HL-60 (cell line): ENCODE measurements at regions not wholly inside any gene's neighbourhood (a gene's known extent, or its start where the extent isn't known, plus 50 kb on each side); places are given as distances from the start of the nearest gene placed in this dataset.

Experiments used
- DNase-seq, 2 experiments: peaks; one replicate each; pipeline ENCODE4 v3.0.0-alpha.2; 2010 to 2020; ENCODE audit warnings: low read depth in 1 of 2, low spot score in 1 of 2
- H3K27ac ChIP-seq: fragments of 250-450 bp; sonication (Bioruptor Pico); replicated peaks from 2 replicates; pipeline ENCODE4 v1.5.1; 2020; ENCODE audit warnings: mild to moderate bottlenecking, moderate library complexity
- H3K27me3 ChIP-seq: fragments of 250-450 bp; sonication (Bioruptor Pico); 2 replicates; pipeline ENCODE4 v1.5.1; 2021; ENCODE audit warnings: mild to moderate bottlenecking, moderate library complexity; ENCODE audit not compliant: insufficient read depth, poor library complexity, severe bottlenecking
- H3K4me3 ChIP-seq: replicated peaks from 2 replicates; pipeline ENCODE4 v1.5.1; 2011; ENCODE audit warnings: mild to moderate bottlenecking, control low read depth, low read length; ENCODE audit not compliant: insufficient read depth
- GABPA ChIP-seq: IDR thresholded peaks from 2 replicates; pipeline ENCODE4 v1.6.1; 2012; ENCODE audit warnings: low read depth
- POLR2AphosphoS5 ChIP-seq: IDR thresholded peaks from 2 replicates; pipeline ENCODE4 v1.6.1; 2012; ENCODE audit warnings: low read depth
- SPI1 ChIP-seq: IDR thresholded peaks from 2 replicates; pipeline ENCODE4 v1.6.1; 2012; ENCODE audit warnings: low read depth, mild to moderate bottlenecking, borderline replicate concordance
- TF ChIP-seq, protein P1 (sequence below): IDR thresholded peaks from one replicate; pipeline ENCODE4 v1.5.1; 2011; ENCODE audit warnings: low read length, control low read depth, inconsistent platforms; ENCODE audit not compliant: insufficient read depth
- TF ChIP-seq, protein P2 (sequence below): IDR thresholded peaks from 2 replicates; pipeline ENCODE4 v1.6.1; 2012; ENCODE audit warnings: low read depth; ENCODE audit not compliant: insufficient replicate concordance

DNA sequence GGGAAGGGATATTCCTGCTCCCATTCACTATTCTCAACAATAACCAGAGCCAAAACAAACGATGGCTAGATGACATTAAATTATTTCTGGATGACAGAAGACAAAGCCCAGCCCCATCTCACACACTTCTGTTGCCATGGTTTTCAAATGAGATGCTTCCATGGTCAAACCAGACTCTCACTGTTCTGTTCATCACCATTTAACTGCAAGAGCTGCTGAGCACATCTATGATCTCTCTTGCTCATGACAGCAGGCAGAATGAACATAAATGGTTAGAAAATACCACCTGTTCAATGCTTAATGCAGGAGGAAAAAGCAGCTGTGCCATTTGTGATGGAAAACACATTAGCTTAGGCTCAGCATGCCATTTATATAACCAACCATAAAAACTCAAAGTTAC is 758.6 kb upstream of the ZWINT start:
- DNase-seq, result no peak
- TF ChIP-seq, protein P1, sequence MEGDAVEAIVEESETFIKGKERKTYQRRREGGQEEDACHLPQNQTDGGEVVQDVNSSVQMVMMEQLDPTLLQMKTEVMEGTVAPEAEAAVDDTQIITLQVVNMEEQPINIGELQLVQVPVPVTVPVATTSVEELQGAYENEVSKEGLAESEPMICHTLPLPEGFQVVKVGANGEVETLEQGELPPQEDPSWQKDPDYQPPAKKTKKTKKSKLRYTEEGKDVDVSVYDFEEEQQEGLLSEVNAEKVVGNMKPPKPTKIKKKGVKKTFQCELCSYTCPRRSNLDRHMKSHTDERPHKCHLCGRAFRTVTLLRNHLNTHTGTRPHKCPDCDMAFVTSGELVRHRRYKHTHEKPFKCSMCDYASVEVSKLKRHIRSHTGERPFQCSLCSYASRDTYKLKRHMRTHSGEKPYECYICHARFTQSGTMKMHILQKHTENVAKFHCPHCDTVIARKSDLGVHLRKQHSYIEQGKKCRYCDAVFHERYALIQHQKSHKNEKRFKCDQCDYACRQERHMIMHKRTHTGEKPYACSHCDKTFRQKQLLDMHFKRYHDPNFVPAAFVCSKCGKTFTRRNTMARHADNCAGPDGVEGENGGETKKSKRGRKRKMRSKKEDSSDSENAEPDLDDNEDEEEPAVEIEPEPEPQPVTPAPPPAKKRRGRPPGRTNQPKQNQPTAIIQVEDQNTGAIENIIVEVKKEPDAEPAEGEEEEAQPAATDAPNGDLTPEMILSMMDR, result no peak
- TF ChIP-seq SPI1 (no peak), GABPA (no peak), POLR2AphosphoS5 (no peak)
- TF ChIP-seq, protein P2, sequence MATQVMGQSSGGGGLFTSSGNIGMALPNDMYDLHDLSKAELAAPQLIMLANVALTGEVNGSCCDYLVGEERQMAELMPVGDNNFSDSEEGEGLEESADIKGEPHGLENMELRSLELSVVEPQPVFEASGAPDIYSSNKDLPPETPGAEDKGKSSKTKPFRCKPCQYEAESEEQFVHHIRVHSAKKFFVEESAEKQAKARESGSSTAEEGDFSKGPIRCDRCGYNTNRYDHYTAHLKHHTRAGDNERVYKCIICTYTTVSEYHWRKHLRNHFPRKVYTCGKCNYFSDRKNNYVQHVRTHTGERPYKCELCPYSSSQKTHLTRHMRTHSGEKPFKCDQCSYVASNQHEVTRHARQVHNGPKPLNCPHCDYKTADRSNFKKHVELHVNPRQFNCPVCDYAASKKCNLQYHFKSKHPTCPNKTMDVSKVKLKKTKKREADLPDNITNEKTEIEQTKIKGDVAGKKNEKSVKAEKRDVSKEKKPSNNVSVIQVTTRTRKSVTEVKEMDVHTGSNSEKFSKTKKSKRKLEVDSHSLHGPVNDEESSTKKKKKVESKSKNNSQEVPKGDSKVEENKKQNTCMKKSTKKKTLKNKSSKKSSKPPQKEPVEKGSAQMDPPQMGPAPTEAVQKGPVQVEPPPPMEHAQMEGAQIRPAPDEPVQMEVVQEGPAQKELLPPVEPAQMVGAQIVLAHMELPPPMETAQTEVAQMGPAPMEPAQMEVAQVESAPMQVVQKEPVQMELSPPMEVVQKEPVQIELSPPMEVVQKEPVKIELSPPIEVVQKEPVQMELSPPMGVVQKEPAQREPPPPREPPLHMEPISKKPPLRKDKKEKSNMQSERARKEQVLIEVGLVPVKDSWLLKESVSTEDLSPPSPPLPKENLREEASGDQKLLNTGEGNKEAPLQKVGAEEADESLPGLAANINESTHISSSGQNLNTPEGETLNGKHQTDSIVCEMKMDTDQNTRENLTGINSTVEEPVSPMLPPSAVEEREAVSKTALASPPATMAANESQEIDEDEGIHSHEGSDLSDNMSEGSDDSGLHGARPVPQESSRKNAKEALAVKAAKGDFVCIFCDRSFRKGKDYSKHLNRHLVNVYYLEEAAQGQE, result no peak
- Histone ChIP-seq H3K27me3 (no peaks in the 10 kb centered on the region), H3K4me3 (no peak overlapping the region), H3K27ac (no peak overlapping the region)

DNA sequence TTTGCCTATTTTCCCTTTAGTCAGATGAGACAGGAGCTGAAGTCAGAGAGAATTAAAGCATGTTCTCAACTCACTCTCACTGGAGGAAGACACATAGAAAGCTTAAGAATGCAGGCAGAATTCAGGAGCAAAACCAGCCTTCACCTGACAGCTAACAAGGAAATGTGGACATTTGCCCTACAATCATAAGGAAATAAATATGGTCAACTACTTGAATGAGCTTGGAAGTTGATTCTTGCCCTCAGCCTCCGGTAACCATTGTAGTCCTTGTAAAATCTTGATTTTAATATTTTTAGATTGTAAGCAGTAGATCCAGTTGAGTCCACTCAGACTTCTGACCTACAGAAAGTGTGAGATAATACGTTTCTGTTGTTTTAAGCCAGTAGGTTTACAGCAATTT is 752.5 kb upstream of the ZWINT start:
- H3K27me3 ChIP-seq, result no peaks in the 10 kb centered on the region
- TF ChIP-seq GABPA, result no peak
- no peak for DNase-seq
- H3K4me3 ChIP-seq, result no peak overlapping the region
- no peak overlapping the region for H3K27ac ChIP-seq

DNA sequence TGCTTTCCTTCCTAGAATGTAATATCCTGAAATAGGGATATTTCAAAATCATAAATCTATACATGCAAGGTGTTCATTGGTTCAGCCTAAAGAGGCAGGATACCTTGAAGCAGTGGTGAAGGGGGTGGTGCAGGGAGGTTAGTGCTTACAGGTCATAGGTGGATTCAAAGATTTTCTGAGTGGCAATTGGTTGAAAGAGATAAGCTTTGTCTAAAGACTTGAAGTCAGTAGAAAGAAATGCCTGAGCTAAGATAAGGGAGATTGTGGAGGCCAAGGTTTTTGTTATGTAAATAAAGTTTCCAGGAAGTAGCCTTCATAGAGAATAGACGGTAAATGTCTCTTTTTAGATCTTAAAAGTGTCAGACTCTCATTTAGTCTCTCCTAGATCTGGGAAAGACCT is 741.2 kb upstream of the ZWINT start:
- H3K27ac ChIP-seq, result no peak overlapping the region
- no peak for DNase-seq
- TF ChIP-seq, protein P2, result no peak
- TF ChIP-seq SPI1, result no peak
- TF ChIP-seq, protein P1, result no peak
- TF ChIP-seq GABPA, result no peak
- no peaks in the 10 kb centered on the region for H3K27me3 ChIP-seq
- no peak overlapping the region for H3K4me3 ChIP-seq

DNA sequence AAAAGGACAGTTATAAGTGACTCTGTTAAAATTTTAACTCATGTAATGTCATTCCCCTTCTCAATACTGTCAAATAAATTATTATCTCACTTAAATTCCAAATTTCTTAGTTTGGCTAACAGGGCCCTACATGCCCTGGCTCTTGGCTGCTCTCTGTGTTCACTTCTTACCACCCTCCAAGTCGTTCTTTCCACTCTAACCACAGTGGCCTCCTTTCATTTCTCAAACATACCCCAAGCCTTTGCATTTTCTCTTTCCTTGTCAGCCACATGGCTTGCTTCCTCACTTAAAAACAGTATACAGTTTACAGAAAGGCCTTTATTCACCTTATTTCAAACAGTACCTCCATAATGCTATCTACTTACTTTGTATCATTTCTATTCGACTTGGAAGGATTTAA is 737.1 kb upstream of the ZWINT start:
- Histone ChIP-seq H3K27ac (no peak overlapping the region), H3K4me3 (no peak overlapping the region), H3K27me3 (no peaks in the 10 kb centered on the region)
- DNase-seq, result no peak
- TF ChIP-seq, protein P1, result no peak
- TF ChIP-seq GABPA, result no peak
- TF ChIP-seq SPI1, result no peak
- no peak for TF ChIP-seq POLR2AphosphoS5
- TF ChIP-seq, protein P2, result no peak
